Dedifferentiated amniotic fluid mesenchymal stem cell (primary cell): ENCODE measurements at regions not wholly inside any gene's neighbourhood (a gene's known extent, or its start where the extent isn't known, plus 50 kb on each side); places are given as distances from the start of the nearest gene placed in this dataset.
A peak's percentile ranks its signal among the peaks of the same experiment; 100 is the strongest.

ENCODE experiments used
- DNase-seq: peaks from one replicate; pipeline ENCODE4 v3.0.0-alpha.2; 2016; ENCODE audit errors: extremely low spot score

GRCh38 chr12:46470036-46470627, 97.6 kb upstream of the SLC38A2 start:
- DNase-seq: no peak

GRCh38 chr12:46468813-46469212, 96.2 kb upstream of the SLC38A2 start:
- no peak for DNase-seq

DNA sequence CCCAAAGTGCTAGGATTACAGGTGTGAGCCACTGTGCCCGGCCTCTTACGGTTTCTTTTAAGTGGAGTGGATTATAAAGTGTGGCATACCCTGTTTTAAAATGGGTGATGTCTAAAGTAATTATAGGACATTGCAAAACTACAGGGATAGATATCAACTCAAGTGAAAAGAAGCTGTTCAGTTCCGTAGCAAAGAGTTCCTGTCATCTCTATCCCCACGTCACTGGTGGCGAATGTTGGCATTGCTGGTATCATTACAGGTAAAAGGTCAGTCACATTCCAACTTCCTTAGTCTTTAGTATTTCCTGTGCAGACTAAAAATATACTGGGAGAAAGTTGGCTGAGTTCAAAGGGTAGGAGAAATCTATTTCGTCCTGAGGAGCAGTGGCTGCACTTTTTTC, 95.6 kb upstream of the SLC38A2 start:
- no peak for DNase-seq

- DNase-seq: no peak
Observed at GRCh38 chr12:46465307-46465706, 92.7 kb upstream of the SLC38A2 start.

GRCh38 chr12:46464863-46465262, 92.3 kb upstream of the SLC38A2 start:
- DNase-seq: no peak

- no peak for DNase-seq
Observed at GRCh38 chr12:46462641-46463355, 90.2 kb upstream of the SLC38A2 start.

- no peak for DNase-seq
Observed at GRCh38 chr12:46461907-46462640, 89.5 kb upstream of the SLC38A2 start.

DNA sequence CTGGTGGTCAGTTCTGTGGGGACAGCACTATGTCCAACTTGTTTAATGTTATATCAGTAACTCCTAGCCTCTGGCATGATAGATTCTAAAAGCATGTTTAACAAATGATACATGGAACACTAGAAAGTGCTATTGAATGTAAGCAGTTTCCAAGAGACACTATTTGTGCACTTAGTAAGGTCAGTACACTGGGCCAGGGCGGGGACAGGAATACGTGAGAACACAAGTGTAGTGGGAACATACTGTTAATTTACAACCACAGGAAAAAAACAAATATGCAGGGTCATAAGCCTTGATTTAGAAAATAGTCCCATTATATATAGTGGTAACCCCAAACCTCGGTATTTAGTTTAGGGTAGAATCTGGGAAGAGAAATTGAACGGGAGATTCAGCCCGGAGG, 88.9 kb upstream of the SLC38A2 start:
- DNase-seq: no peak

DNA sequence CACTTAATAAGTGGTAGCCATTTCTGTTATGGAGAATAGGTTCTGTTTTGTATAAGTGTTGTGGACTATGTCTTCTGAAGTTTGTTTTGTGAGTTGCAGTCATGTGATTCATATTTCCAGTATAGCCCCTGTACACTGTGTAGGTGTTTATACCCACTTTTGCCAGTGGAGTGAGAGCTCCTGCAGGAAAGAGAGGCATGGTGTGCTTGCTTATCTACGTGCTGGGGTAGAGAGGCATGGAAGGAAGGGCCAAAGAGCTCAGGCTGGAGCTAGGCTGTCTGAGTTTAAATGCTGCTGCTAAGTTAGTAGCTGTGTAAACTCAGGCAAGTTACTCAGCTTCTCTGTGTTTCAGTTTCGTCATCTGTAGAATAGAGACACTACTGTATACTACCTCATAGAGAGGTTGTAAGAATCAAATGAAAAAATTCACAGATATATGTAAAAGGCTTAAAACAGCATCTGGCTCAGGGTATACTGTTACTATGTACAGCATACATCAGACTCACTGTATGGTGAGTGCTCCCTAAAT, 88.2 kb upstream of the SLC38A2 start:
- no peak for DNase-seq

GRCh38 chr12:46459861-46460545, 87.4 kb upstream of the SLC38A2 start:
- DNase-seq: no peak

DNA sequence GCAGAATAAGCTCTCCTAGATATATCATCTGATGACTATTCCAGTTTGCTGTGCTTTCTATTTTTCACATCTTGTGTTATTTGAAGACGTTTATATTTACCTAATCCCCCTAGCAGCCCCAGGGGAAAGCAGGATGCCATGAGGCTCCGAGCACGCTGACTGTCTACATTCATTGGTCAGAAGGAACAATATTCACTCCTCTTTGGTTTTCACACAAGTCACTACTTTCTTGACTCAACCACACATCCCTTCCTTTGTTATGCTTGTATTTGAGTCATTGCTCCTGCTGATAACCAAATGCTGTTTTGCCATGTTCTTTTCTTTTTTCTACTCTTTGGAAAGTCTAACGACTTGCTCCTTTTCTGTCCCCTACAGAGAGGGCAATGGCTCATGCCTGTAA, 86.5 kb upstream of the SLC38A2 start:
- DNase-seq: peak; percentile 48

GRCh38 chr12:46458500-46459102, 86.0 kb upstream of the SLC38A2 start:
- DNase-seq: no peak

- no peak for DNase-seq
Observed at GRCh38 chr12:46457958-46458357, 85.4 kb upstream of the SLC38A2 start.

GRCh38 chr12:46456356-46457334, 84.1 kb upstream of the SLC38A2 start:
- peak; percentile 56 for DNase-seq

GRCh38 chr12:46455648-46456352, 83.2 kb upstream of the SLC38A2 start:
- no peak for DNase-seq

- DNase-seq: no peak
Observed at GRCh38 chr12:46454981-46455380, 82.4 kb upstream of the SLC38A2 start.

DNA sequence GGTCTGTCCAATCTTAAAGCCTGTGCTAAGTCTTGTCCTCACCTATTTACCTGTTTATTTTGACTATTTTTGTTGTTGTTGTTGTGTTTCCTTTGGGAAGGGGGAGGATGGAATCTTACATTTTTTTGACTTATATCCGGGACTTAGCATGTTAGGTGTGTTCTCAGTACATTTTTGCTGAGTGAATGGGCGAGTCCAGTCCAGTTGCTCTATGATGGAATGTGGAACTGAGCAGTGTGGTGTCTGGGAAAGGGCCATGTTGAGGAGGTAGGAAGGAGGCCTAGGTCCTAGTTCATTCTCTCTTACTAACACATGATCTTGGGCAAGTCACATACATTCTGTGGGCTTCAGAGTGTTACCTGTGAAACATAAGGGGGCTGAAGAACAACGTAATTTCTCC, 80.9 kb upstream of the SLC38A2 start:
- no peak for DNase-seq

GRCh38 chr12:46452776-46453175, 80.2 kb upstream of the SLC38A2 start:
- DNase-seq: no peak

- DNase-seq: no peak
Observed at GRCh38 chr12:46452061-46452615, 79.6 kb upstream of the SLC38A2 start.
